Stimulated activated CD8-positive, alpha-beta memory T cell treated with anti-CD3 and anti-CD28 coated beads, Interleukin-15, amount 100 ng/mL, for 4 hours (primary cell): ENCODE measurements at regions not wholly inside any gene's neighbourhood (a gene's known extent, or its start where the extent isn't known, plus 50 kb on each side); places are given as distances from the start of the nearest gene placed in this dataset.
A peak's percentile ranks its signal among the peaks of the same experiment; 100 is the strongest.
"Not testable (repeated sequence)": the region's sequence is repeated elsewhere in the genome, so short reads cannot be mapped to it uniquely, and the experiment has no call there.

Experiments used
- DNase-seq, 2 donors: peaks; one replicate each; pipeline ENCODE4 v3.0.0-alpha.2; 2020; ENCODE audit warnings: low read depth in 2 of 2

DNA sequence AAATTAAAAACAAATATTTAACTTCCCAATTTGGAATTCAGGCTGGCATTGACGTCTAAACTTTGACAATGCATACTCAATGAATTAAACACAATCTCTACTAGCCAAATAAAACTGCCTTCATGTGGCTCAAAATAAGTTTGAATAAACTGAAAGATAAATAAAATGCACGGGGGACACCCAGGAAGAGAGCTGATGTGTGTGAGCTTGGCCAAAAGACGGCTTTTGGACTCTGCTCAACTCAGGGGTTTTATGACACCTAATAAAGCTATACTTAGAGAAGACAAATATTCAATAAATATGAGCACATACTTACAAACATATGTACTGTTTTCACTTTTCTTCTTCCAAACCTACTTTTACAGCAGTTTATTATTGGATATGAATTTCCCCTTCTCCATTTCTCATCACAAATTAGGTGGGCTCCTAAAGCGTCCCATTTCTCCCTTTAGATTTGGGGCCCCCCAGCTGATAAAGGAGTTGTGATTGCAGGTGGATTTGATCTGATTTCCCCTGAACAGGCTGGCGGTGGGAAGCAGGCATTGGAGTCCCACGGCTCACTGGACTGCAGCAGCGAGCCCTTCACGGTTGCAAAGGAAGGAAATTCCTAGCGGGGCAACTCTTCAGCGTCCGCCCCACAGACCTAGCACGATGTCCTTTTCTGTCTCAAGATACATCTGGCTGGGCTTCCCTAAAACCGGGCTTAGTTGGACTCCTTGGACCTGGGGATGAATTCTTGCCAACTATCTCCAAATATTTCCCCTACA lies 79.6 kb downstream of the INSIG1 start:
- no peak for DNase-seq

- DNase-seq = no peak
Measured at GRCh38 chr7:155377838-155378579, 79.9 kb upstream of the EN2 start.

GRCh38 chr7:155378580-155378934 lies 79.4 kb upstream of the EN2 start:
- DNase-seq = no peak

- no peak for DNase-seq
Measured at GRCh38 chr7:155378959-155379871, 78.7 kb upstream of the EN2 start.

DNA sequence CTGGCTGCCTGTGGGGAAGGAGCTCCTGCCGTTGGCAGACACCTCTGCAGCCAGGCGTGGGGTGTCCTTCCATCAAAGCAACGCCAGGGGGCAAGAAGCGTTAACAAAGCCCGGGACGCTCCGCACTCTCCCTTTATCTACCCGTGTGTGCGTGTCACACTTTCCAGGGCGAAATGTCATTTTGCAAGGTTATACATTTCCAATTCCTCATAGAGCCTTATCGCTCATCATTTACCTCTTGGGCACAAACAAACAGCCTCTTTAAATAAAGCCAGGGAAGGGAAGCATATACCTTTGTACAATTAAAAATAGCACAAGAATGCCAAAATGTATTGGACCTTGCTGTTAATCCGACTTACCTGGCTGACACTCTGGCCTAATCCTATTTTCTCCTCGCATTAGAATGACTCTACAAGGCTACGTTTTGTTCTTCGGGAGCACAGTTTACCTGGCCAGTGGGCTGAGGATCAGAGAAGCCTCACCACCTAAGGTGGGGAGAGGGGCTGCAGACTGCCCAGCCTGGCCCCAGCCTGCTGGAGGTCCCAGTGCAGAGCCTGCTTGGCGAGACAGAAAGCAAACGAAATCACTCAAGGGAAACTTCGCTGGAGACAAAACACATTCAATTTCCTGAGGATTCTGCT lies 77.6 kb upstream of the EN2 start:
- peak; percentile 37 to 39 for DNase-seq

- DNase-seq = no peak
Measured at GRCh38 chr7:155380976-155381851, 76.7 kb upstream of the EN2 start.

DNA sequence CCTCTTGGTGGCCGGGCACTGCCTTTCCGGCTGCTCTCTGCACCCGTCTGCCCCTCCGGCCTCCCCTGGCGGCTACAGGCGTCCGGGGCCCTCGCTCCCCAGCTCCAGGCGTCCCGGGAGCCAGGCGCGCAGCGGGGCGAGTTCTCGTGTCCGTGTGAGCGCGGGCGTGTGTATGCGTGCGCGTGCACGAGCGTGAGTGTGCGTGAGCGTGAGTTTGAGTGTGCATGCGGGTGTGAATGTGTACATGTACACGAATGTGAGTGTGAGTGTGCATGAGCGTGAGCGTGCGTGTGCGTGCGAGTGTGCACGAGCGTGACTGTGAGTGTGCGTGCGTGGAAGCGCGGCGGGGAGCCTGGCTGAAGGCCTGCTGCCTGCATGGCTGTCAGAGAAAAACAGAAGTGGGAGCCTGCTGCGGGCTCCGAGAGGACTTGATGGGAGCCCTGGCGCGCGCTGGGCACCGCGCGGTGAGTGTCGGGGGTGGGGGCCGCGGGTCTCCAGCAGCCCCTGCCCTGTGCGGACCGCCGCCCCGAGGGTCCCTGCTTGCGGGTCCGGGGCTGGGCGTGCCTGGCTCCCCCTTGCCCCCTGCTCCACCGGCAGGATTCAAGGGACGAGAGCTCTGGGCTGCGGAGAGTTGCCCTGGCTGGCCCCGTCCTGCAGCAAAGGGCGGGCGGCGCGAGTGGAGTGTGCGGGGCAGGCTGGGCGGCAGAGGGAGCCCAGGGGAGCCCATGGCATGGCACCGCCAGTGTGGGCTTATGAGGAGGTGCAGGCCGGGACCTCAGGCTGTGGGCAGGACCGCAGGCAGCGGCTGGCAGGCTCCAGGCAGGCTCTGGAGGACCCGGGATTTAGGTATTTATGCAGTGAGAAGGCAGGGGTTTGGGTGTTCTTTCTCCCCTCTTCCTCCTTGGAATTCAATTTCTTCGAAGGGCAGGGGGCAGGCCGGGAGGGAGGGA lies 75.8 kb upstream of the EN2 start:
- DNase-seq = no peak

- no peak for DNase-seq
Measured at GRCh38 chr7:155382802-155383171, 75.1 kb upstream of the EN2 start.

GRCh38 chr7:155383756-155384491 lies 74.0 kb upstream of the EN2 start:
- no peak for DNase-seq

- DNase-seq = no peak
Measured at GRCh38 chr7:155384751-155385150, 73.2 kb upstream of the EN2 start.

GRCh38 chr7:155385182-155385581 lies 72.7 kb upstream of the EN2 start:
- not testable (repeated sequence) for DNase-seq

DNA sequence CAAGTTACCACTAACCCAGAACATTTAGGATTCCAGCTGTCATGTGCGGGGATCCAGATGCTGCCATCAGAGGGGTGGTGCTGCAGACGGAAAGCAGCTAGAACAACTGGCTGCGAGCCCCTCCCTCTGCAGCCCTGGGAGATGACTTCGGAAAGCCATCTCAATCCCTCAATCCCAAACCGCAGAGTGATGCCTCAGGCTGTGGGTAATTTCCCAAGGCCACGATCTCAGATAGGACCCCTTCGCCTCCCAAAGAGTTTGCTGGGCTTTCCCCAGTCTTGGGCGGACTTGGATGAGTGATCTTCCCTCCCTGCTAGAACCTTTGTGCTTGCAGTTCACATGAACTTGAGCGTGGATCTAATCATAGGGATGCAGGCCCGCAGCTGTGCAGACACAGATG lies 71.3 kb upstream of the EN2 start:
- no peak for DNase-seq

DNA sequence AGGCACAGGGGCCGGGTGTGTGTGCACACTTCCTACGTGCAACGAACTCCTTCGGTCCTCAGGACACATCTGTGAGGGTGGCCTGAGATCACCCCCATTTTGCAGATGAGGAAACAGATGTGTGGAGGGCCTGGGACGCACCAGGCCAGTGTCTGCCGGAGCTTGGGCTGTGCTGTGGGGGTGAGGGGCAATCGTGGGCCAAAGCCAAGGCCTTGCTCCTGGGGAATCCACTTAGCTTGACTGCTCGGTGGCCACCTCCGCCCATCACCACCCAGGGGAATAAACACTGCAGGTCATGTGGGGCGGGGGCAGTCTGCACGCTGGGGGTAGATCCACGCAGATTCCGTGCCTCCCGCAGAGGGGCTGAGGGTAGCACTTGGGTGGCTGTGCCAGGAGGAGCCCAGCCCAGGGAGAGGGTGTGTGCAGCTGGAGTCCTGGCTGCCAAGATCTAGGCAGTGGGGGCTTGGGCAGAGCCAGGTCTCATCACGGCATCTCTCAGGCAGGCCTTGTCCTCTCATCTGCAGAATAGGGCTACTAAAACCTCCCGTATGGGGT lies 70.8 kb upstream of the EN2 start:
- no peak for DNase-seq

DNA sequence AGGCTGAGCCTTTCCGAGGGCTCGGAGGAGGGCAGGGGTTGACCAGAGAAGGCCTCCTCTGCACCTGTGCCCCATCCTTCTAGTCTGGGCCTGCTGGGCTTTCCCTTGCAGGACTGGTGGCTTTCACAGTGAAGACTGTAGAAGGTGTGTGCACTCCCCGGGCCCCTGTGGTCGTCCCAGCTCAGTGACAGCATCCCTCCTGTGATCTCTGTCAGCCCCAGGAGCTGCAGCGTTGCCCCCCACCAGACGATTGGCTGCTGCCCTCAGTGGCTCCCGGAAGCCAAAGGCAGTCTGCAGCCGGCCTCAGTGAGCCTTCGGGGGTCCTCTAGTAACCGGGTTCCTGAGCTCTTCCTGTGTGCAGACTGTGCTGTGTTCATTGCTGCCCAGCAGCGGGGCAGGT lies 69.4 kb upstream of the EN2 start:
- DNase-seq = no peak

DNA sequence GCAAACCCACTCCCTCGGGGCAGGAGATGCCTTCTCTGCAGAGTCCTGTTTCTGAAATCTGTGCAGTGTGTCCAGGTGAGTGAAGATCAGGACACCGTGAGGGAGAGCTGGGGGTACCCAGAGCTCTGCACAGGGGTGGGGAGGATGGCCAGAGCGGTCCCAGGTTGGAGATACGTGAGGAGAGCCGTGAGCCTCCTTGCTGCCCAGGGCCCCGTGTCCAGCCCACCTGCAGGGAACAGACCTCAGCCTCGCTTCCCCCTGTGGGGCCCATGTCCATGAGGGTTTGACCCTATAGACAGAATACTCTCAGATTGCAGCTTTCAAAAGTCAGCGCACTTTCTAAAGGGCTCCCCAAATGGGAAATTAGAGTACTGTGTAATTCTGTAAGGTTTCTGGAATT lies 66.5 kb upstream of the EN2 start:
- DNase-seq = no peak

DNA sequence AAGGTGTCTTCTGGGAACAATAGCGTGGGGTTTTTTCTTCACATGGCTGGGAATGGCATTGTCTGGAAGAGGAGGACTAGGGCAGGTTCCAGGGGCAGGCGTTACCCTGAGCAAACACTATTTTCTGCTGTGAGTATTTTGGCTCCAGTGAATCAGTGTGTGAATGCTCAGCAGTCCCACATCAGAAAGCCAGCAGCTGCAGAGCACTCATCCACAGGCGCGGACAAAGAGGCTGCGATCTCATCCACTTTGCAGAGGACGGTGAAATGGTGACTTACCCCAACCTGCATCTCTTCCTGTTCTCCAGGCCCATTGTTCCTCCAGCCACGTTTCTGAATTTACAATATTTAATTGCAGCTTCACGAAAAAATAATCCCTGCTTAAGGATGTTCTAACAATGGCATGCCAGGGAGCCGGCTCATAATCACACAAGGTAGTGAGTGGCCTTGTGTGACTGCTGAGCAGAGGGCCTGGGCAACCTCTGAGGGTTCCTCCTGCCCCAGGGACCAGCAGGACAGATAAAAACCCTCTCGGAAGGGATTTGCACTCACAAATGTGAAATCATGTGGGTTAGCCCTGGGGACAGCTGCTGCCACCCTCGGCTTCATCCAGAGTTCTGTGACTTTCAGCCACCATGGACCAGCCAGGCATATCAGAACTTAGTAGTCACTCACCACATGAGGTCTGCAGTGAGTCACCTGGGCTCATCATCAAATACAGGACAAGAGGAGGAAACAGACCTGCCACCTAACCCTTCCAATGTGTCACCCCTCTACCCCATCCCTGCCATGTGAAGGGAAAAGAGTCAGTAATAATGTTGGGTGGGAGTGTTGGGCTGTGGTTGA lies 65.0 kb upstream of the EN2 start:
- no peak for DNase-seq

DNA sequence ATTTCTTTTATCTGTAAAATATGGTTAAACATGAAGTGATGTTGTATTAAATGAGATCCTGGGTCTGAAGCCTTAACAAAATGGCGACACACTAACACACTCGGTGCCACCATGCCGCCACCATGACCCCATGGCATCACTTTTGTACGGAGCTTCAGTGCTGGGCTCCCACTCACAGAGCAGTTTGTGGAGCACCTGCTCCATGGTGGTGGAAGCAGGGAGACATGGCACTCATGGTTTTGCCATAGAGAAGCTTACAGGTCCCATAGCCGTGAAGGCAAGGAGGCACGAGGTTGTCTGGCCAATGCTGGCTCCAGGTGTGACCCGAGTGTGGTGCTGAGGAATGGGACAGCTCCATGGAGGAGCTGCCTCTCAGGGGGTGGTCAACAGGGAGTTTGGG lies 63.5 kb upstream of the EN2 start:
- no peak for DNase-seq
